GM21529 (cell line): ENCODE measurements at regions not wholly inside any gene's neighbourhood (a gene's known extent, or its start where the extent isn't known, plus 50 kb on each side); places are given as distances from the start of the nearest gene placed in this dataset.

ENCODE experiments used
- ATAC-seq: cut with Tn5 transposase; IDR thresholded peaks from one replicate; pipeline ENCODE4 v1.9.1; 2021; ENCODE audit not compliant: unreplicated experiment

- no peak for ATAC-seq
Observed at GRCh38 chr10:108812906-108813305, 1110.4 kb downstream of the XPNPEP1 start.

- ATAC-seq, result no peak
Observed at GRCh38 chr10:108812296-108812695, 1111.0 kb downstream of the XPNPEP1 start.

- no peak for ATAC-seq
Observed at GRCh38 chr10:108808228-108808627, 1115.1 kb downstream of the XPNPEP1 start.

- ATAC-seq, result no peak
Observed at GRCh38 chr10:108801775-108802517, 1121.4 kb downstream of the XPNPEP1 start.

GRCh38 chr10:108801220-108801619, 1122.1 kb downstream of the XPNPEP1 start:
- ATAC-seq, result no peak

GRCh38 chr10:108797573-108797972, 1125.7 kb downstream of the XPNPEP1 start:
- no peak for ATAC-seq

- ATAC-seq, result no peak
Observed at GRCh38 chr10:108791794-108792474, 1131.4 kb downstream of the XPNPEP1 start.

- no peak for ATAC-seq
Observed at GRCh38 chr10:108791030-108791429, 1132.3 kb downstream of the XPNPEP1 start.

- peak; percentile 81 for ATAC-seq
Observed at GRCh38 chr10:108789919-108790318, 1133.4 kb downstream of the XPNPEP1 start.

GRCh38 chr10:108789336-108789735, 1134.0 kb downstream of the XPNPEP1 start:
- no peak for ATAC-seq

GRCh38 chr10:108788891-108789290, 1134.4 kb downstream of the XPNPEP1 start:
- no peak for ATAC-seq

- no peak for ATAC-seq
Observed at GRCh38 chr10:108787932-108788331, 1135.4 kb downstream of the XPNPEP1 start.

- ATAC-seq, result no peak
Observed at GRCh38 chr10:108785011-108785410, 1138.3 kb downstream of the XPNPEP1 start.

GRCh38 chr10:108784534-108784933, 1138.8 kb downstream of the XPNPEP1 start:
- ATAC-seq, result no peak

- peak; percentile 87 for ATAC-seq
Observed at GRCh38 chr10:108783897-108784296, 1139.4 kb downstream of the XPNPEP1 start.

- no peak for ATAC-seq
Observed at GRCh38 chr10:108782411-108782810, 1140.9 kb downstream of the XPNPEP1 start.

GRCh38 chr10:108779501-108779900, 1143.8 kb downstream of the XPNPEP1 start:
- no peak for ATAC-seq

GRCh38 chr10:108775911-108776475, 1147.3 kb downstream of the XPNPEP1 start:
- ATAC-seq, result no peak

- no peak for ATAC-seq
Observed at GRCh38 chr10:108771106-108771505, 1152.2 kb downstream of the XPNPEP1 start.

GRCh38 chr10:108765794-108766193, 1157.5 kb downstream of the XPNPEP1 start:
- no peak for ATAC-seq

- no peak for ATAC-seq
Observed at GRCh38 chr10:108757946-108758345, 1165.4 kb downstream of the XPNPEP1 start.

GRCh38 chr10:108755646-108756045, 1167.7 kb downstream of the XPNPEP1 start:
- no peak for ATAC-seq
